DOHH2 (cell line): ENCODE measurements at regions not wholly inside any gene's neighbourhood (a gene's known extent, or its start where the extent isn't known, plus 50 kb on each side); places are given as distances from the start of the nearest gene placed in this dataset.
A peak's percentile ranks its signal among the peaks of the same experiment; 100 is the strongest.

ENCODE experiments used
- H3F3A ChIP-seq: fragments of 200-600 bp; sonication (generic), shearing (Covaris generic); 2 replicates; pipeline ENCODE4 v1.6.0; 2016; ENCODE audit warnings: antibody characterized with exemption, mild to moderate bottlenecking; ENCODE audit not compliant: control insufficient read depth, insufficient read depth
- H3K27ac ChIP-seq: fragments of 200-600 bp; sonication (generic); 2 replicates; pipeline ENCODE4 v1.5.1; 2014; ENCODE audit warnings: low read depth, mild to moderate bottlenecking, low read length, moderate library complexity
- H3K27me3 ChIP-seq: fragments of 200-600 bp; sonication (generic); 2 replicates; pipeline ENCODE4 v1.6.1; 2014; ENCODE audit warnings: mild to moderate bottlenecking, low read length, mixed read lengths; ENCODE audit not compliant: control insufficient read depth
- H3K36me3 ChIP-seq: fragments of 200-600 bp; sonication (generic); 2 replicates; pipeline ENCODE4 v1.6.1; 2014; ENCODE audit warnings: mild to moderate bottlenecking, low read length, moderate library complexity, mixed read lengths; ENCODE audit not compliant: control insufficient read depth
- H3K4me1 ChIP-seq: fragments of 200-600 bp; sonication (generic); 2 replicates; pipeline ENCODE4 v1.6.1; 2014; ENCODE audit warnings: mild to moderate bottlenecking, low read length, mixed read lengths; ENCODE audit not compliant: control insufficient read depth
- H3K4me2 ChIP-seq: fragments of 200-600 bp; sonication (generic); 2 replicates; pipeline ENCODE4 v1.6.0; 2014; ENCODE audit warnings: mild to moderate bottlenecking, low read length, moderate library complexity
- H3K4me3 ChIP-seq: fragments of 200-600 bp; sonication (generic); 2 replicates; pipeline ENCODE4 v1.5.1; 2014; ENCODE audit warnings: mild to moderate bottlenecking, low read length, mixed read lengths
- H3K79me2 ChIP-seq: fragments of 200-600 bp; sonication (generic); 2 replicates; pipeline ENCODE4 v1.6.1; 2014; ENCODE audit warnings: mild to moderate bottlenecking, low read length, mixed read lengths; ENCODE audit not compliant: control insufficient read depth
- H3K9me2 ChIP-seq: fragments of 200-600 bp; sonication (generic); replicated peaks from 2 replicates; pipeline ENCODE4 v1.6.1; 2014; ENCODE audit warnings: mild to moderate bottlenecking, low read length, mixed read lengths; ENCODE audit not compliant: control insufficient read depth
- H3K9me3 ChIP-seq: fragments of 200-600 bp; sonication (generic); 2 replicates; pipeline ENCODE4 v1.6.1; 2014; ENCODE audit warnings: antibody characterized with exemption, low read length, mixed read lengths; ENCODE audit not compliant: control insufficient read depth, insufficient read depth
- H4K20me1 ChIP-seq: fragments of 200-600 bp; sonication (generic); 2 replicates; pipeline ENCODE4 v1.6.0; 2014; ENCODE audit warnings: low read depth, mild to moderate bottlenecking, antibody characterized with exemption, low read length, moderate library complexity; ENCODE audit not compliant: control insufficient read depth, insufficient read depth
- EZH2phosphoT487 ChIP-seq: fragments of 200-600 bp; sonication (generic); IDR thresholded peaks from 2 replicates; pipeline ENCODE4 v1.6.1; 2017; ENCODE audit warnings: borderline replicate concordance, mild to moderate bottlenecking, antibody characterized with exemption, low read length, moderate library complexity, mixed read lengths
- TF ChIP-seq, protein P1 (sequence below): fragments of 200-600 bp; sonication (generic); IDR thresholded peaks from one replicate; pipeline ENCODE4 v1.5.1; 2014; ENCODE audit warnings: antibody characterized with exemption, mild to moderate bottlenecking, low read depth, low read length; ENCODE audit not compliant: poor library complexity, severe bottlenecking

GRCh38 chr9:115522912-115523311, 405.0 kb upstream of the TNC start:
- Histone ChIP-seq H3K27ac (no peak overlapping the region), H4K20me1 (no peaks in the 10 kb centered on the region)
- no peak for TF ChIP-seq EZH2phosphoT487
- TF ChIP-seq, protein P1, sequence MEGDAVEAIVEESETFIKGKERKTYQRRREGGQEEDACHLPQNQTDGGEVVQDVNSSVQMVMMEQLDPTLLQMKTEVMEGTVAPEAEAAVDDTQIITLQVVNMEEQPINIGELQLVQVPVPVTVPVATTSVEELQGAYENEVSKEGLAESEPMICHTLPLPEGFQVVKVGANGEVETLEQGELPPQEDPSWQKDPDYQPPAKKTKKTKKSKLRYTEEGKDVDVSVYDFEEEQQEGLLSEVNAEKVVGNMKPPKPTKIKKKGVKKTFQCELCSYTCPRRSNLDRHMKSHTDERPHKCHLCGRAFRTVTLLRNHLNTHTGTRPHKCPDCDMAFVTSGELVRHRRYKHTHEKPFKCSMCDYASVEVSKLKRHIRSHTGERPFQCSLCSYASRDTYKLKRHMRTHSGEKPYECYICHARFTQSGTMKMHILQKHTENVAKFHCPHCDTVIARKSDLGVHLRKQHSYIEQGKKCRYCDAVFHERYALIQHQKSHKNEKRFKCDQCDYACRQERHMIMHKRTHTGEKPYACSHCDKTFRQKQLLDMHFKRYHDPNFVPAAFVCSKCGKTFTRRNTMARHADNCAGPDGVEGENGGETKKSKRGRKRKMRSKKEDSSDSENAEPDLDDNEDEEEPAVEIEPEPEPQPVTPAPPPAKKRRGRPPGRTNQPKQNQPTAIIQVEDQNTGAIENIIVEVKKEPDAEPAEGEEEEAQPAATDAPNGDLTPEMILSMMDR: no peak

GRCh38 chr9:115524453-115525059, 406.6 kb upstream of the TNC start:
- no peak overlapping the region for H3K27ac ChIP-seq
- no peaks in the 10 kb centered on the region for H3K79me2 ChIP-seq
- H3K4me3 ChIP-seq: no peak overlapping the region
- no peaks in the 10 kb centered on the region for H3K27me3 ChIP-seq
- H3K36me3 ChIP-seq: no peaks in the 10 kb centered on the region
- no peaks in the 10 kb centered on the region for H3F3A ChIP-seq
- H3K9me3 ChIP-seq: no peaks in the 10 kb centered on the region
- TF ChIP-seq, protein P1: peak; percentile 62
- TF ChIP-seq EZH2phosphoT487: no peak
- no peaks in the 10 kb centered on the region for H3K9me2 ChIP-seq
- no peaks in the 10 kb centered on the region for H4K20me1 ChIP-seq
- H3K4me2 ChIP-seq: no peak overlapping the region
- H3K4me1 ChIP-seq: no peaks in the 10 kb centered on the region

More at GRCh38 chr9:115522912-115523311, 405.0 kb upstream of the TNC start:
- H3K79me2 ChIP-seq: no peaks in the 10 kb centered on the region
- H3K4me1 ChIP-seq: no peaks in the 10 kb centered on the region
- H3F3A ChIP-seq: no peaks in the 10 kb centered on the region
- H3K9me2 ChIP-seq: no peaks in the 10 kb centered on the region
- no peaks in the 10 kb centered on the region for H3K36me3 ChIP-seq
- no peaks in the 10 kb centered on the region for H3K27me3 ChIP-seq
- no peaks in the 10 kb centered on the region for H3K9me3 ChIP-seq
- no peak overlapping the region for H3K4me3 ChIP-seq
- H3K4me2 ChIP-seq: no peak overlapping the region

GRCh38 chr9:115525111-115526058, 407.4 kb upstream of the TNC start:
- Histone ChIP-seq H3K79me2 (no peaks in the 10 kb centered on the region), H3F3A (no peaks in the 10 kb centered on the region), H3K27me3 (no peaks in the 10 kb centered on the region), H3K27ac (no peak overlapping the region), H3K9me2 (no peaks in the 10 kb centered on the region), H3K4me3 (no peak overlapping the region), H4K20me1 (no peaks in the 10 kb centered on the region), H3K36me3 (no peaks in the 10 kb centered on the region), H3K4me1 (no peaks in the 10 kb centered on the region), H3K4me2 (no peak overlapping the region), H3K9me3 (no peaks in the 10 kb centered on the region)
- TF ChIP-seq, protein P1: no peak
- TF ChIP-seq EZH2phosphoT487: no peak
